Trophoblast cell (in vitro differentiated cells and primary cell): ENCODE measurements at regions not wholly inside any gene's neighbourhood (a gene's known extent, or its start where the extent isn't known, plus 50 kb on each side); places are given as distances from the start of the nearest gene placed in this dataset.

Source experiments
- DNase-seq, 2 donors: peaks; one replicate each; pipeline ENCODE4 v3.0.0-alpha.2; 2016
- H2AFZ ChIP-seq: 2 replicates; pipeline ENCODE4 v1.6.1; 2013; ENCODE audit warnings: low read length, moderate library complexity, mild to moderate bottlenecking; ENCODE audit not compliant: insufficient read depth, poor library complexity
- H2AK5ac ChIP-seq: 2 replicates; pipeline ENCODE4 v1.6.1; 2013; ENCODE audit warnings: mild to moderate bottlenecking, low read length
- H2BK120ac ChIP-seq: 2 replicates; pipeline ENCODE4 v1.6.1; 2013; ENCODE audit warnings: low read length, mild to moderate bottlenecking, moderate library complexity; ENCODE audit not compliant: insufficient read depth, poor library complexity
- H2BK12ac ChIP-seq: 2 replicates; pipeline ENCODE4 v1.6.1; 2013; ENCODE audit warnings: mild to moderate bottlenecking, low read length, moderate library complexity
- H2BK5ac ChIP-seq: 2 replicates; pipeline ENCODE4 v1.6.1; 2013; ENCODE audit warnings: low read length, low read depth, moderate library complexity, mild to moderate bottlenecking; ENCODE audit not compliant: poor library complexity
- H3K14ac ChIP-seq: 2 replicates; pipeline ENCODE4 v1.6.1; 2013; ENCODE audit warnings: mild to moderate bottlenecking, low read length
- H3K18ac ChIP-seq: 2 replicates; pipeline ENCODE4 v1.6.1; 2013; ENCODE audit warnings: mild to moderate bottlenecking, low read length
- H3K23ac ChIP-seq: 2 replicates; pipeline ENCODE4 v1.6.1; 2013; ENCODE audit warnings: low read length
- H3K27ac ChIP-seq: 2 replicates; pipeline ENCODE4 v1.5.1; 2013; ENCODE audit warnings: low read depth, mild to moderate bottlenecking, inconsistent platforms, low read length, moderate library complexity
- H3K27me3 ChIP-seq: 2 replicates; pipeline ENCODE4 v1.6.1; 2013; ENCODE audit warnings: inconsistent platforms, mild to moderate bottlenecking, low read length, moderate library complexity; ENCODE audit not compliant: insufficient read depth
- H3K36me3 ChIP-seq, 2 experiments: 1 replicate in 1 of 2; 2 replicates in 1 of 2; pipeline ENCODE4 v1.6.1; 2013; ENCODE audit warnings: low read length in 2 of 2, mild to moderate bottlenecking in 2 of 2, moderate library complexity in 1 of 2; ENCODE audit not compliant: insufficient read depth in 2 of 2, control insufficient read depth in 1 of 2
- H3K4ac ChIP-seq: 2 replicates; pipeline ENCODE4 v1.6.1; 2013; ENCODE audit warnings: low read depth, mild to moderate bottlenecking, low read length, moderate library complexity
- H3K4me1 ChIP-seq, 2 experiments: 1 replicate in 1 of 2; 2 replicates in 1 of 2; pipeline ENCODE4 v1.6.1; 2013; ENCODE audit warnings: low read length in 2 of 2, mild to moderate bottlenecking in 2 of 2, moderate library complexity in 1 of 2; ENCODE audit not compliant: insufficient read depth in 2 of 2, control insufficient read depth in 1 of 2
- H3K4me2 ChIP-seq: 2 replicates; pipeline ENCODE4 v1.6.1; 2013; ENCODE audit warnings: inconsistent platforms, mild to moderate bottlenecking, low read length, moderate library complexity
- H3K4me3 ChIP-seq: 2 replicates; pipeline ENCODE4 v1.5.1; 2013; ENCODE audit warnings: mild to moderate bottlenecking, low read depth, low read length, inconsistent platforms
- H3K79me1 ChIP-seq: one replicate; pipeline ENCODE4 v1.6.1; 2013; ENCODE audit warnings: low read length
- H3K79me2 ChIP-seq: 2 replicates; pipeline ENCODE4 v1.6.1; 2013; ENCODE audit warnings: low read length, mild to moderate bottlenecking; ENCODE audit not compliant: control insufficient read depth, insufficient read depth, poor library complexity
- H3K9ac ChIP-seq: 2 replicates; pipeline ENCODE4 v1.6.1; 2013; ENCODE audit warnings: mild to moderate bottlenecking, low read length
- H3K9me3 ChIP-seq: 2 replicates; pipeline ENCODE4 v1.6.1; 2013; ENCODE audit warnings: low read depth, mild to moderate bottlenecking, control low read depth, inconsistent platforms, low read length; ENCODE audit not compliant: insufficient read depth
- H4K12ac ChIP-seq: 2 replicates; pipeline ENCODE4 v1.6.1; 2013; ENCODE audit warnings: low read depth, mild to moderate bottlenecking, low read length, moderate library complexity
- H4K8ac ChIP-seq: 2 replicates; pipeline ENCODE4 v1.6.1; 2013; ENCODE audit warnings: low read depth, mild to moderate bottlenecking, low read length, moderate library complexity
- H4K91ac ChIP-seq: one replicate; pipeline ENCODE4 v1.6.1; 2013; ENCODE audit warnings: low read depth, mild to moderate bottlenecking, low read length, moderate library complexity
- whole genome bisulfite sequencing: extraction: QIAGEN DNeasy Blood & Tissue Kit; methylation state at CpG from one replicate; pipeline ENCODE4 v1.1.7; 2013; ENCODE audit warnings: missing lambda C conversion rate; ENCODE audit not compliant: insufficient read length, insufficient coverage; ENCODE audit errors: extremely low coverage; 5-methylcytosine and 5-hydroxymethylcytosine counted together

DNA sequence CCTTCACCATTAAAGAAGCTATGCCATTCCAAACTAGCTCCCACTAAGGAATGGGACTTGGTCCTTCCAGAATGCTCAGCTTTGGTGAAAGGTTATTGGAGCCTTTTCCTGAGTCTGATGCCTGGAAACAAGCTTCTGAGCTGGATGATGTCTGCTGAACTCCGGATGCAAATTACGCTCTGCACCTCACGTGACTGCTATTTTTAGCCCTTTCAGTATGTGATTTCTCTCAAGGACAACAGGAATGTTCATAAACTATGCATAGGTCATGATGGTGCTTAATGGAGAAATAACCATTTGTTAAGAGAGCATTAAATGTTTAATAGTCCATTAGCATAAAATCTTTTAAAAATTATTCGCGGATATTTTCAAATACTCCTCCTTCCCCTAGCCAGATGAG is 631.4 kb upstream of the KIRREL3 start:
- H2AFZ ChIP-seq, result no peak overlapping the region
- H2AK5ac ChIP-seq, result no peak overlapping the region
- H3K4ac ChIP-seq, result no peak overlapping the region
- no peaks in the 10 kb centered on the region for H3K36me3 ChIP-seq
- no peak overlapping the region for H3K18ac ChIP-seq
- H3K23ac ChIP-seq, result no peak overlapping the region
- H3K4me2 ChIP-seq, result no peak overlapping the region
- H3K27me3 ChIP-seq, result no peaks in the 10 kb centered on the region
- no peak overlapping the region for H4K12ac ChIP-seq
- peaks cover 0 to 2% of the 10 kb centered on the region in 2 experiments for H3K4me1 ChIP-seq
- H2BK5ac ChIP-seq, result no peak overlapping the region
- no peak overlapping the region for H3K9ac ChIP-seq
- H4K8ac ChIP-seq, result no peak overlapping the region
- no peak overlapping the region for H3K4me3 ChIP-seq
- no peaks in the 10 kb centered on the region for H3K79me1 ChIP-seq
- H3K27ac ChIP-seq, result no peak overlapping the region
- H4K91ac ChIP-seq, result no peak overlapping the region
- no peaks in the 10 kb centered on the region for H3K79me2 ChIP-seq
- no peak overlapping the region for H2BK12ac ChIP-seq
- WGBS, result no CpG with 5 or more reads among the region's 5 CpGs
- no peak for DNase-seq
- H2BK120ac ChIP-seq, result no peak overlapping the region
- H3K9me3 ChIP-seq, result peaks cover 1% of the 10 kb centered on the region
- no peak overlapping the region for H3K14ac ChIP-seq

GRCh38 chr11:127629200-127629599 is 628.6 kb upstream of the KIRREL3 start:
- H2AFZ ChIP-seq, result no peak overlapping the region
- WGBS, result no CpG with 5 or more reads among the region's 3 CpGs
- no peak overlapping the region for H4K91ac ChIP-seq
- H3K27me3 ChIP-seq, result no peaks in the 10 kb centered on the region
- no peak overlapping the region for H2BK5ac ChIP-seq
- H3K27ac ChIP-seq, result no peak overlapping the region
- no peak overlapping the region for H3K9ac ChIP-seq
- H3K9me3 ChIP-seq, result peaks cover 1% of the 10 kb centered on the region
- no peak overlapping the region for H3K4me3 ChIP-seq
- no peaks in the 10 kb centered on the region for H3K36me3 ChIP-seq
- no peak overlapping the region for H3K4ac ChIP-seq
- no peak for DNase-seq
- H3K23ac ChIP-seq, result no peak overlapping the region
- H4K12ac ChIP-seq, result no peak overlapping the region
- no peak overlapping the region for H2BK120ac ChIP-seq
- H3K4me2 ChIP-seq, result no peak overlapping the region
- H3K79me1 ChIP-seq, result no peaks in the 10 kb centered on the region
- H3K14ac ChIP-seq, result no peak overlapping the region
- H3K79me2 ChIP-seq, result no peaks in the 10 kb centered on the region
- no peak overlapping the region for H4K8ac ChIP-seq
- no peak overlapping the region for H3K18ac ChIP-seq
- H3K4me1 ChIP-seq, result peaks cover 0 to 2% of the 10 kb centered on the region in 2 experiments
- H2AK5ac ChIP-seq, result no peak overlapping the region
- no peak overlapping the region for H2BK12ac ChIP-seq

GRCh38 chr11:127628458-127628785 is 627.9 kb upstream of the KIRREL3 start:
- no peak overlapping the region for H4K91ac ChIP-seq
- H3K23ac ChIP-seq, result no peak overlapping the region
- no peaks in the 10 kb centered on the region for H3K79me2 ChIP-seq
- no peak overlapping the region for H3K27ac ChIP-seq
- H2AFZ ChIP-seq, result no peak overlapping the region
- no peak overlapping the region for H3K14ac ChIP-seq
- no peak overlapping the region for H3K9ac ChIP-seq
- no peaks in the 10 kb centered on the region for H3K27me3 ChIP-seq
- H3K36me3 ChIP-seq, result no peaks in the 10 kb centered on the region
- no peak overlapping the region for H2BK5ac ChIP-seq
- no peak overlapping the region for H3K4me2 ChIP-seq
- H2BK120ac ChIP-seq, result no peak overlapping the region
- H4K12ac ChIP-seq, result no peak overlapping the region
- no CpG with 5 or more reads among the region's 5 CpGs for WGBS
- H3K4ac ChIP-seq, result no peak overlapping the region
- H4K8ac ChIP-seq, result no peak overlapping the region
- H3K4me1 ChIP-seq, result peaks cover 0 to 2% of the 10 kb centered on the region in 2 experiments
- no peak overlapping the region for H2BK12ac ChIP-seq
- no peak overlapping the region for H3K4me3 ChIP-seq
- no peak overlapping the region for H3K18ac ChIP-seq
- H3K79me1 ChIP-seq, result no peaks in the 10 kb centered on the region
- DNase-seq, result no peak
- H2AK5ac ChIP-seq, result no peak overlapping the region
- peaks cover 1% of the 10 kb centered on the region for H3K9me3 ChIP-seq

DNA sequence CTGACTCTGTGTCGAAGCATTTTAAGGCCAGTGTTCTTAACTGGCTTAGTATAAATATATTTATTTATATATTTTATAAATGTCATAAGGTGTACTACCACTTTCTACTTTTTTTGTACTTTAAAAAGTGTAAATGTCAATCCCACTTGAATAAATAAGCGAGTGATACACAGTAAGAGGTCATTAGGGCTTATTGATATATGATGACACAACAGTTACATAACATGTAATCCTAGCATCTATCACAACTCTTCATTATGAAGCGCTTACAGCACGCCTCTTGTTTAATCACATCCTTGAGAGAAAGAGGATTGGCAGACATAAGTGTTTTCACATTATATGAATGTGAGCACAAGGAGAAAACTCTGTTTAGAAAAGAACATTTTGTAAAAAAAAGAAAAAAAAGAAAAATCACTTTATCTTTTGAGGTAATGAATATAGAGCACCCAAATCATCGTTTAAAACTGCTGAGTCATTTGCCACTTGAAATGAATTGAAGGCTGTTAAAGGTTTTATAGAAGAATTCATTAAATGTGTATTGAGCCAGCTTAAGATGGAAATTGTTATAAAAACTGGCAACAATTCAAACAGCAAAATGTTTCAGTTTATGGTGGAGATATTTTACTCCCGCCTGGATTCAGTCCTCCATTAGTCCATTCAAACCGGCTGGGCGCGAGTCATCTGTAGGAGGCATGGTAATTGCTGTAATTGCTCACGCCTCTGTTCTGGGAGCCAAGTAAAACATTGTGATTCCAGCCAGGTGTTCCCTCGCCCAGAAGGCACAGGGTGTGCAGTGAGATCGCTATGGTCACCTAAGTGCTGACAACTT is 627.3 kb upstream of the KIRREL3 start:
- Histone ChIP-seq H2AK5ac (no peak overlapping the region), H2AFZ (no peak overlapping the region), H3K4me1 (peaks cover 0 to 2% of the 10 kb centered on the region in 2 experiments), H3K14ac (no peak overlapping the region), H3K23ac (no peak overlapping the region), H3K9me3 (peaks cover 1% of the 10 kb centered on the region), H3K79me2 (no peaks in the 10 kb centered on the region), H3K9ac (no peak overlapping the region), H2BK12ac (no peak overlapping the region), H3K18ac (no peak overlapping the region), H4K8ac (no peak overlapping the region), H3K27ac (no peak overlapping the region), H3K79me1 (no peaks in the 10 kb centered on the region), H2BK5ac (no peak overlapping the region), H4K91ac (no peak overlapping the region), H3K4me3 (no peak overlapping the region), H3K4me2 (no peak overlapping the region), H3K36me3 (no peaks in the 10 kb centered on the region), H3K4ac (no peak overlapping the region), H3K27me3 (no peaks in the 10 kb centered on the region), H4K12ac (no peak overlapping the region), H2BK120ac (no peak overlapping the region)
- WGBS, result no CpG with 5 or more reads among the region's 12 CpGs
- no peak for DNase-seq
